ENCODE measurements at regions not wholly inside any gene's neighbourhood (a gene's known extent, or its start where the extent isn't known, plus 50 kb on each side); places are given as distances from the start of the nearest gene placed in this dataset. TPM values are rescaled to one million over a fixed set of nuclear protein-coding genes. Genes with fewer than 3 reads are reported as not detected.

DNA sequence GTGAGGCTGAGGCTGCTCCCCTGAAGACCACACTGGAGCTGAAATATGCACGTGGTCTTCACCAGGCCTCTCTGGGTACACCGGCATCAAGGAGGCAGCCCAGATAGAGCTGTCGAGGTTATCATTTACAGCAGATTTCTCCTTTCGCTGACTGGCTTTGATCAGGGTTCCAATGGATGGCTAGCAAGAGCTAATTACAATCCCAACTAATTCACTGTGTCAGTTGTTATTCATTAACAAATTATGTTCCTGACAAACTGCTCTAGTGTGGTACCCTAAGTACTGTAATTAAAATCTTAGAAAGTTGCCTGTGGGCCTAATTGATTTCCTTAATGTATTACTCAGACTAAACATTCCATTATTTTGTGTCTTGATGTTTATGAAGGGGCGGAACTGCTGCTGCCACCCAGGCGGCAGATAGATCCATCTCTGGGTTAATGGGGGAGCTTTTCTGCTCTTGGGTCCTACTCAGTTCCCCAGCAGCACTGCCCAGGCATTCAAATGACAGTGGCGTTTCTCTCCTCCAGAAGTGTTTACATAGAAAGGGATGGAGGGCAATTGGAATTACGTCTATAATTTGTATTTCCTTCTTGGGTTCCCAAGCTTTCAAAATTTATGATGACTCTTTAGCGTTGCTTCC lies 71.7 kb upstream of the RAD23B start:
- DNase-seq: no peak

- no peak for DNase-seq
Measured at GRCh38 chr9:107212613-107213012, 70.5 kb upstream of the RAD23B start.

- no peak for DNase-seq
Measured at GRCh38 chr9:107213080-107213479, 70.0 kb upstream of the RAD23B start.

- DNase-seq: no peak
Measured at GRCh38 chr9:107213561-107214028, 69.5 kb upstream of the RAD23B start.

- no peak for DNase-seq
Measured at GRCh38 chr9:107214381-107214780, 68.7 kb upstream of the RAD23B start.

- no peak for DNase-seq
Measured at GRCh38 chr9:107214915-107215314, 68.2 kb upstream of the RAD23B start.

DNA sequence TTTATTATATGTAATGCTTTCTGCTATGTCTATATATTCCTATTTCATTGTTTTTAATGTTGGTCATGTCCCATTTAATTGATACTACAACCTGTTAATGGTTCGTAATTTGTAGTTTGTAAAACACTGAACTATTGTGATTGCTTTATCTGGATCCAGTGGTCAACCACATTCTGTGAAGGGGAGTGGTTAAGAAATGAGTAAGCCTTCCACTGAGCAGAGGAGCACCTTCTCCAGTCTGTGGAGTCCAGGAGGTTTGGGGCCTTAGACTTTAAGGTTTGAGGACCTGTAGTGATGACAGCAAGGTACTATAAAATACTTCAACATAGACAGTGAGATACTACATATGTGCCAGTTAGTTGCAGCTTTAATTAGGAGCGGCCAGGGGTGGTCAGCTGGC lies 67.7 kb upstream of the RAD23B start:
- no peak for DNase-seq

- no peak for DNase-seq
Measured at GRCh38 chr9:107216329-107216728, 66.8 kb upstream of the RAD23B start.

GRCh38 chr9:107218829-107219485 lies 64.1 kb upstream of the RAD23B start:
- no peak for DNase-seq

DNA sequence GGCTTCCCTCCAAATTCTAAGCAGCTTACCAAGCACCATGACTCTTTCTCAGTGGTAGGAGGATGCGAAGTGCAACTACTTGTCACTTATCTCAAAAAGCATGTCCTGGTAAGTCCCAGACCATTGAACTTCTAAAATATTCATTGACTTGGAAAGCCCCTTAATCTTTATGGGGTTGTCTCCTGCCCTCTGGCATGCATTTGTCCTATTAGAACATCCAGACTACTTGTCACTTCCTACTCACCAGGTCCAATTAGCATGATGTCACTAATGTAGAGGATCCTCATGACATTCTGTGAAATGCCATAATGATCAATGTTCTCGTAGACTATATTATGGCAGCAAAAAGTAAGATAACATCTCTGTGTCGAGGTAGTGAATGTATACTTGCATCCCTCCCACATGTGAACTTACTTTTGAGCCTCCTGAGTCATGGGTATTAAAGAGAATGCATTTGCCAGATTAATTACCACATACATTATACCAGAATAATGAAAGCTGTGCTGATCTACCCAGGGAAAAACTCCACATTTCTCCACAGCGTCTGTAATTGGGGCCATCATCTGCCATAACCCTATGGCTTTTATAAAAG lies 63.5 kb upstream of the RAD23B start:
- no peak for DNase-seq

- no peak for DNase-seq
Measured at GRCh38 chr9:107221321-107221720, 61.8 kb upstream of the RAD23B start.

DNA sequence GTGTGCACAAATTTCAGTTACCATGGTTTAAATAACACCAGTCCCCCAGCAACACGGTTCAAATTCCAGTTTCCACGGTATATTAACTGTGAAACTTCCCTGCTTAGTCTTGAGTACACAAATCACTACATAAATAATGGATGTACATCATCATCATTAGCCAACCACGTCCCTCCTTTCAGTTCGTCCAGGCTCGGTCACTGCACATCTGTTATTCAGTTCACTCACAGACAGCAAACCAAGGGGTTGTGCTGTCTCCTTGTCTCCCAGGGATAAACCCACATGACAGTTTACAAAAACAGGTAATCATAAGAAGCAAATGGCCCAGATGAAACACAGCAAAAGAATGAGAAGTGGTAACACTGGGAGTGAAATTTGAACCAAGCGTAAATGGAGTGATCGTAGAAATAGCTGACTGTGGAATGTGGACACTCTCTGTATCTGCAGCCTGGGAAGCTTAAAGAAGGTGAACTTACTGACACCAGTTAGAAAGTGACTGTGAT lies 61.0 kb upstream of the RAD23B start:
- no peak for DNase-seq

DNA sequence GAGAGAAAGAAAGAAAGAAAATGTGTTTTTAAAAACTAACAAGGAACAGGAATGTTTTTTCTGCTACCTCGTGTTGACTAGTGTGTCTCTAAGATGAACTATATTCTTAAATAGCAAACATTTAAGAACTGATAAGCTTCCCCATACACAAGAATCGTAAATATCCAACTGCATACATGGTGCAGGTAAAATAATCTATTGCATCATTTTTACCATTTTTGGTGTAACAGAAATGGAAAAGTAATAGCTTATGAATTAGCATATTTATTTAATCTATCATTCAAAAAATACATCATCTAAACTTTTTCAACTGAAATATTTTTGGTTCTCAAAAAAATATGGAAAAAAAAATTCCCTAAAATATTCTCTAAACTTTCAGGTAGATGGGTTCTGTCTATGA lies 59.7 kb upstream of the RAD23B start:
- DNase-seq: no peak

DNA sequence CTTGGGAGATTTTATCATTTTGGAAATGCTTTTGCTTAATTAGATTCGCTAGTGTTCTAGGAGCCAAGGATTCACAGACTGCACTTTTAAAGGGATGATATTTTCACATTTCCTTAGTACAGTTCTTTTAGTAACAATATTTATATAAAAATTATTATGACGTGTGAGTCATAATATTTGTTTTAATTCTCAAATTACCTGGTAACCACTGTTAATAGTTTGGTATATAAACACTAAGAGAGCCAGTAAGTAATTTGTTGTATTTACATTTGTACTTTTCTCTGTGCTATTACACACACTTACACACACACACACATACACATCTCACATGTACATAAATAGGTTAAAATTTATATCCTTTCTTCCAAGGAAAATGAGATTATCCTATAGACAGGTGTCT lies 58.8 kb upstream of the RAD23B start:
- DNase-seq: no peak

- no peak for DNase-seq
Measured at GRCh38 chr9:107226421-107226820, 56.7 kb upstream of the RAD23B start.

GRCh38 chr9:107227774-107228173 lies 55.3 kb upstream of the RAD23B start:
- no peak for DNase-seq

DNA sequence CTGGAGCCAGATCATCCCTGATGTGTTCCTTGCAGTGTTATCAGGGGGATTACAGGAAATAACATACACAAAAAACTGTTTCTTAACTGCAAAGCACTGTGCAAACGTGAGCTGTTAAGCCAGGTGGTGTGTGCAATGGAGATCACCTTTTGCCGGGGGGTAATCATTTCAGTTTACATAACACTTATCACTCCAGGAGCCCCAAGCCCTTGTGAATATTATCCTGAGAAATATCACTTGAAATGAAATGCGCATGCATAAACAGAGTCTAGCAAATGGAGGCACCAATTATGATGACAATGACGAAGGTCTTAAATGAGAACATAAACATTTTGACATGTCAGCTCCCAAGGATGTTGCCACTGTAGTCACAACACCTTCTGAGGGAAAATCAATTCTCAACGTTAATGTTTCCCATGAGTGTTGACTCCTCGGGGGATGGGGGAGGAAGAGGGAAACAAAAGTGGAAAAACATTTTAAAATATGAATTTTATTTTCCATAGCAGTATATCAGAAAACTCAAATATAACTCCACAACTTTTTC lies 54.5 kb upstream of the RAD23B start:
- no peak for DNase-seq

DNA sequence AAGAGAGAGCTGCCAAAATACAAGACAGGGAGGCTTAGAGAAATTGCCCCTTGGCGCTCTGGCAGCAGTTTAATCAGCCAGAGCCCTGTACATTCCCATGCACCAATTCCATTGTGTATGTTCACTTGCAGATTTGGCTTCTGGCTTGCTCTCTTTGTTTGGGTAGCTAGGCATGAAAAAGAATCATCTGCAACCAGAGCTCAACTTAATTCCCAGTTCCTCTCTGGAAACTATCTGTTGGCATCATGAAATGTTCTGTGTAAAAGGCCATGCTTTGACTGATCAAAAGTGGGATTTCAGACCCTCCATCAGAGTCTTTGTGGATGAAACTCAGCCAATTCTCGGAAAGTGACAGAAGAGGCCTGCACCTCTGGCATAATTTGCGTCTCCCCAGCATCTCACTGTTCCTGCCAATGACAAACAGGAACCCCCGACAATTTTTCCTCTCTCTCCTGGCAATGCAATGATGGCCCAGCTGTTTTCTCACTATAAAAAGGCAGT lies 53.8 kb upstream of the RAD23B start:
- no peak for DNase-seq

Small RNA genes in the stretch of these regions (small RNA-seq; reads per million reads assigned to genes)
- gene AL807761.1 (ENCODE audit: low replicate concordance): not detected
